H1 (cell line): ENCODE measurements at regions not wholly inside any gene's neighbourhood (a gene's known extent, or its start where the extent isn't known, plus 50 kb on each side); places are given as distances from the start of the nearest gene placed in this dataset.
A peak's percentile ranks its signal among the peaks of the same experiment; 100 is the strongest.

Experiments
- CTCF ChIA-PET: fragments of 300-600 bp; sonication (Branson Sonifier 250); formaldehyde crosslinking; loops from one replicate; lab custom pipeline; 2021; ENCODE audit not compliant: partially characterized antibody; lab: Charles Lee
- POLR2A ChIA-PET: fragments of 300-600 bp; sonication (Branson Sonifier 250); formaldehyde crosslinking; loops from one replicate; lab custom pipeline; 2021; ENCODE audit warnings: inconsistent platforms; ENCODE audit not compliant: partially characterized antibody; lab: Charles Lee
- DNase-seq, 2 experiments: peaks; one replicate each; pipeline versions ENCODE4 v3.0.0 to v3.0.0-alpha.2; 2010 to 2022; ENCODE audit warnings: low spot score in 2 of 2, low read depth in 1 of 2, mixed read lengths in 1 of 2
- FAIRE-seq: peaks from 2 replicates; lab custom pipeline; 2011; peaks lifted over from hg19 to GRCh38; lab: Jason Lieb, UNC
- H2AFZ ChIP-seq: 2 replicates; pipeline ENCODE4 v1.8.1; 2012; ENCODE audit warnings: low read length, inconsistent platforms
- H2AK5ac ChIP-seq: 2 replicates; pipeline ENCODE4 v1.6.1; 2013; ENCODE audit warnings: low read depth, low read length
- H2BK120ac ChIP-seq: replicated peaks from 2 replicates; pipeline ENCODE3; 2013; ENCODE audit warnings: low read depth, low read length, inconsistent platforms
- H2BK12ac ChIP-seq: 2 replicates; pipeline ENCODE4 v1.6.1; 2013; ENCODE audit warnings: low read depth, low read length
- H2BK15ac ChIP-seq: 2 replicates; pipeline ENCODE4 v1.6.1; 2013; ENCODE audit warnings: low read length
- H2BK20ac ChIP-seq: 2 replicates; pipeline ENCODE4 v1.6.1; 2013; ENCODE audit warnings: low read length
- H2BK5ac ChIP-seq: 2 replicates; pipeline ENCODE4 v1.6.1; 2013; ENCODE audit warnings: low read depth, low read length
- H3K14ac ChIP-seq: 2 replicates; pipeline ENCODE4 v1.6.1; 2013; ENCODE audit warnings: inconsistent platforms; ENCODE audit not compliant: insufficient read length
- H3K18ac ChIP-seq: 2 replicates; pipeline ENCODE4 v1.6.1; 2013; ENCODE audit warnings: low read length; ENCODE audit errors: extremely low read depth
- H3K23ac ChIP-seq: 2 replicates; pipeline ENCODE4 v1.6.1; 2013; ENCODE audit warnings: inconsistent platforms; ENCODE audit not compliant: insufficient read length
- H3K23me2 ChIP-seq: 2 replicates; pipeline ENCODE4 v1.6.1; 2013; ENCODE audit warnings: low read depth, low read length
- H3K27ac ChIP-seq: 2 replicates; pipeline ENCODE4 v1.6.1; 2011; ENCODE audit warnings: low read depth, low read length, inconsistent platforms
- H3K27me3 ChIP-seq, 4 experiments: replicated peaks in 1 of 4; 1 replicate in 1 of 4; 2 replicates in 3 of 4; pipeline versions ENCODE4 v1.6.1 to v1.8.1; 2011 to 2013; ENCODE audit warnings: low read length in 3 of 4, mild to moderate bottlenecking in 3 of 4, inconsistent platforms in 2 of 4, mixed read lengths in 2 of 4, moderate library complexity in 1 of 4; ENCODE audit not compliant: control insufficient read depth in 3 of 4, insufficient read depth in 3 of 4; ENCODE audit errors: extremely low read depth in 1 of 4
- H3K36me3 ChIP-seq, 4 experiments: 2 replicates each; pipeline versions ENCODE4 v1.6.1 to v1.8.1; 2011 to 2013; ENCODE audit warnings: mild to moderate bottlenecking in 4 of 4, low read length in 3 of 4, moderate library complexity in 2 of 4, control low read depth in 1 of 4, inconsistent platforms in 1 of 4; ENCODE audit not compliant: insufficient read depth in 4 of 4, control insufficient read depth in 2 of 4
- H3K4ac ChIP-seq: replicated peaks from 2 replicates; pipeline ENCODE3; 2013; ENCODE audit warnings: low read length, low read depth, mixed read lengths, inconsistent platforms; ENCODE audit not compliant: insufficient read length
- H3K4me1 ChIP-seq, 4 experiments: replicated peaks in 1 of 4; 1 replicate in 1 of 4; 2 replicates in 3 of 4; pipeline versions ENCODE4 v1.6.1 to v1.8.1; 2011 to 2013; ENCODE audit warnings: low read length in 3 of 4, inconsistent platforms in 2 of 4, mixed read lengths in 1 of 4; ENCODE audit not compliant: insufficient read depth in 4 of 4, control insufficient read depth in 3 of 4
- H3K4me2 ChIP-seq, 2 experiments: 2 replicates each; pipeline versions ENCODE4 v1.6.1 to v1.8.1; 2011 to 2013; ENCODE audit warnings: low read depth in 2 of 2, low read length in 2 of 2, control low read depth in 1 of 2, inconsistent platforms in 1 of 2, mild to moderate bottlenecking in 1 of 2; ENCODE audit not compliant: insufficient read depth in 1 of 2
- H3K4me3 ChIP-seq, 4 experiments: fragments of 200-600, 300-600 bp in 1 of 4; sonication (generic), shearing (Covaris generic), sonication (Bioruptor Twin) in 1 of 4; 2 replicates each; pipeline versions ENCODE4 v1.5.1 to v1.8.1; 2011 to 2016; ENCODE audit warnings: low read length in 4 of 4, low read depth in 3 of 4, control low read depth in 2 of 4, inconsistent platforms in 2 of 4, mild to moderate bottlenecking in 2 of 4, mixed read lengths in 1 of 4, moderate library complexity in 1 of 4; ENCODE audit not compliant: insufficient read depth in 2 of 4; ENCODE audit errors: extremely low read depth in 1 of 4
- H3K56ac ChIP-seq: replicated peaks from 2 replicates; pipeline ENCODE3; 2013; ENCODE audit warnings: low read depth, mild to moderate bottlenecking, mixed read lengths, low read length, inconsistent platforms; ENCODE audit not compliant: insufficient read length
- H3K79me1 ChIP-seq: 2 replicates; pipeline ENCODE4 v1.6.1; 2013; ENCODE audit warnings: low read depth, low read length, control low read depth
- H3K79me2 ChIP-seq, 2 experiments: 2 replicates each; pipeline versions ENCODE4 v1.6.1 to v1.8.1; 2012 to 2013; ENCODE audit warnings: low read length in 2 of 2, mild to moderate bottlenecking in 2 of 2, inconsistent platforms in 1 of 2; ENCODE audit not compliant: insufficient read depth in 2 of 2, control insufficient read depth in 1 of 2
- H3K9ac ChIP-seq, 4 experiments: replicated peaks in 1 of 4; 1 replicate in 1 of 4; 2 replicates in 3 of 4; pipeline versions ENCODE4 v1.6.1 to v1.8.1; 2011 to 2013; ENCODE audit warnings: low read depth in 3 of 4, low read length in 3 of 4, control low read depth in 2 of 4, mild to moderate bottlenecking in 2 of 4, moderate library complexity in 2 of 4, inconsistent platforms in 1 of 4; ENCODE audit errors: extremely low read depth in 1 of 4
- H3K9me3 ChIP-seq, 2 experiments: 2 replicates each; pipeline versions ENCODE4 v1.6.1 to v1.8.1; 2012 to 2013; ENCODE audit warnings: mild to moderate bottlenecking in 2 of 2, moderate library complexity in 2 of 2, control low read depth in 1 of 2, inconsistent platforms in 1 of 2, low read depth in 1 of 2, low read length in 1 of 2, mixed read lengths in 1 of 2; ENCODE audit not compliant: insufficient read depth in 2 of 2
- H4K20me1 ChIP-seq, 2 experiments: replicated peaks in 1 of 2; 2 replicates each; pipeline versions ENCODE3 to v1.8.1; 2011 to 2013; ENCODE audit warnings: inconsistent platforms in 2 of 2, low read length in 2 of 2, mild to moderate bottlenecking in 1 of 2; ENCODE audit not compliant: insufficient read depth in 2 of 2, control insufficient read depth in 1 of 2
- H4K5ac ChIP-seq: 2 replicates; pipeline ENCODE4 v1.6.1; 2013; ENCODE audit warnings: low read length, low read depth, mixed read lengths, inconsistent platforms; ENCODE audit not compliant: insufficient read length
- H4K8ac ChIP-seq: 2 replicates; pipeline ENCODE4 v1.8.0; 2013; ENCODE audit warnings: mild to moderate bottlenecking, moderate library complexity, low read length, inconsistent platforms; ENCODE audit not compliant: insufficient read depth; ENCODE audit errors: extremely low read depth
- H4K91ac ChIP-seq: replicated peaks from 2 replicates; pipeline ENCODE3; 2013; ENCODE audit warnings: low read length, mixed read lengths, inconsistent platforms; ENCODE audit not compliant: insufficient read length
- JUND ChIP-seq: IDR thresholded peaks from 2 replicates; pipeline ENCODE4 v1.6.1; 2011; ENCODE audit warnings: mild to moderate bottlenecking, improper control_type of control experiment, low read length
- RFX5 ChIP-seq: IDR thresholded peaks from 2 replicates; pipeline ENCODE4 v1.6.1; 2011; ENCODE audit warnings: low read depth, low read length, improper control_type of control experiment, borderline replicate concordance
- SRF ChIP-seq: IDR thresholded peaks from 2 replicates; pipeline ENCODE4 v1.6.1; 2011; ENCODE audit warnings: mild to moderate bottlenecking, low read depth, low read length, moderate library complexity
- WGBS, 2 experiments: shearing (Covaris generic) in 1 of 2; methylation state at CpG; one replicate each; pipeline versions ENCODE4 v1.1.6 to v1.1.7; 2013 to 2015; ENCODE audit warnings: low lambda C conversion rate in 2 of 2, mixed read lengths in 2 of 2, inconsistent platforms in 1 of 2, low coverage in 1 of 2, missing lambda C conversion rate in 1 of 2; ENCODE audit not compliant: insufficient replicate concordance in 2 of 2, insufficient coverage in 1 of 2, insufficient read length in 1 of 2; ENCODE audit errors: extremely low coverage in 1 of 2, missing lambda C conversion rate in 1 of 2; 5-methylcytosine and 5-hydroxymethylcytosine counted together

GRCh38 chr10:69739634-69740033 is 62.1 kb upstream of the COL13A1 start:
- TF ChIP-seq RFX5 = no peak
- peak; percentile 48 for TF ChIP-seq SRF
- TF ChIP-seq JUND = no peak
- Histone ChIP-seq H3K27me3 (no peaks in the 10 kb centered on the region), H3K9me3 (no peaks in the 10 kb centered on the region), H3K79me2 (no peaks in the 10 kb centered on the region), H3K23ac (no peak overlapping the region), H3K18ac (peak overlapping the region; percentile 25), H2BK12ac (peak overlapping the region; percentile 35; the same call in 1 of the 2 replicates), H4K8ac (no peak overlapping the region), H3K4me1 (peaks cover 0 to 12% (median 1%) of the 10 kb centered on the region in 4 experiments; a peak in 3 of 7 replicates), H3K9ac (no peak overlapping the region), H3K36me3 (no peaks in the 10 kb centered on the region), H3K79me1 (no peaks in the 10 kb centered on the region), H4K20me1 (no peaks in the 10 kb centered on the region), H3K4ac (no peak overlapping the region), H3K27ac (no peak overlapping the region), H3K56ac (no peak overlapping the region), H3K14ac (no peak overlapping the region), H4K5ac (no peak overlapping the region), H3K4me2 (no peak overlapping the region), H2AK5ac (no peak overlapping the region), H3K23me2 (no peaks in the 10 kb centered on the region), H4K91ac (no peak overlapping the region), H2BK5ac (peak overlapping the region; percentile 68; the same call in 1 of the 2 replicates), H2AFZ (peak overlapping the region; percentile 4; the same call in 1 of the 2 replicates), H2BK15ac (peak overlapping the region; percentile 19; the same call in 1 of the 2 replicates), H3K4me3 (no peak overlapping the region), H2BK120ac (no peak overlapping the region), H2BK20ac (no peak overlapping the region)
- ChIA-PET POLR2A (interaction anchor here (1.1 kb wide), 1 partner anchor 11 kb away, joined by 3 read pairs; no protein-coding TSS in a partner anchor), CTCF (interaction anchor here (0.9 to 2.0 kb wide), 10 partner anchors 8 to 177 kb away, joined by 3 to 6 read pairs (median 4); no protein-coding TSS in a partner anchor)
- WGBS, 2 experiments = 69% methylated on average over 7 of the region's 7 CpGs; no CpG with 5 or more reads in 1 of the 2 experiments
- no peak for DNase-seq
- FAIRE-seq = no peak
